ENCODE measurements at regions not wholly inside any gene's neighbourhood (a gene's known extent, or its start where the extent isn't known, plus 50 kb on each side); places are given as distances from the start of the nearest gene placed in this dataset.

- TF ChIP-seq, protein P1, sequence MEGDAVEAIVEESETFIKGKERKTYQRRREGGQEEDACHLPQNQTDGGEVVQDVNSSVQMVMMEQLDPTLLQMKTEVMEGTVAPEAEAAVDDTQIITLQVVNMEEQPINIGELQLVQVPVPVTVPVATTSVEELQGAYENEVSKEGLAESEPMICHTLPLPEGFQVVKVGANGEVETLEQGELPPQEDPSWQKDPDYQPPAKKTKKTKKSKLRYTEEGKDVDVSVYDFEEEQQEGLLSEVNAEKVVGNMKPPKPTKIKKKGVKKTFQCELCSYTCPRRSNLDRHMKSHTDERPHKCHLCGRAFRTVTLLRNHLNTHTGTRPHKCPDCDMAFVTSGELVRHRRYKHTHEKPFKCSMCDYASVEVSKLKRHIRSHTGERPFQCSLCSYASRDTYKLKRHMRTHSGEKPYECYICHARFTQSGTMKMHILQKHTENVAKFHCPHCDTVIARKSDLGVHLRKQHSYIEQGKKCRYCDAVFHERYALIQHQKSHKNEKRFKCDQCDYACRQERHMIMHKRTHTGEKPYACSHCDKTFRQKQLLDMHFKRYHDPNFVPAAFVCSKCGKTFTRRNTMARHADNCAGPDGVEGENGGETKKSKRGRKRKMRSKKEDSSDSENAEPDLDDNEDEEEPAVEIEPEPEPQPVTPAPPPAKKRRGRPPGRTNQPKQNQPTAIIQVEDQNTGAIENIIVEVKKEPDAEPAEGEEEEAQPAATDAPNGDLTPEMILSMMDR (conservative IDR thresholded peaks at IDR 0.05; ENCODE audit: low read length), result no peak
- TF ChIP-seq EZH2phosphoT487 (IDR thresholded peaks at IDR 0.05; ENCODE audit: borderline replicate concordance), result no peak
Observed at GRCh38 chr2:75844651-75845050, 133.9 kb upstream of the GCFC2 start.
